GM12892 (cell line): ENCODE measurements at regions not wholly inside any gene's neighbourhood (a gene's known extent, or its start where the extent isn't known, plus 50 kb on each side); places are given as distances from the start of the nearest gene placed in this dataset.
"Not testable (repeated sequence)": the region's sequence is repeated elsewhere in the genome, so short reads cannot be mapped to it uniquely, and the experiment has no call there.

Experiments
- DNase-seq: peaks from one replicate; pipeline ENCODE4 v3.0.0; 2011; ENCODE audit not compliant: insufficient read length
- FAIRE-seq: peaks from 2 replicates; lab custom pipeline; 2011; peaks lifted over from hg19 to GRCh38; lab: Jason Lieb, UNC
- POLR2A ChIP-seq: IDR thresholded peaks from 2 replicates; pipeline ENCODE4 v1.6.1; 2011; ENCODE audit warnings: low read depth, low read length, control low read depth
- POLR2AphosphoS5 ChIP-seq: IDR thresholded peaks from 2 replicates; pipeline ENCODE4 v1.6.1; 2011; ENCODE audit warnings: low read depth, low read length, control low read depth
- TAF1 ChIP-seq: IDR thresholded peaks from 2 replicates; pipeline ENCODE4 v1.6.1; 2011; ENCODE audit warnings: low read depth, mild to moderate bottlenecking, control low read depth, low read length, borderline replicate concordance

DNA sequence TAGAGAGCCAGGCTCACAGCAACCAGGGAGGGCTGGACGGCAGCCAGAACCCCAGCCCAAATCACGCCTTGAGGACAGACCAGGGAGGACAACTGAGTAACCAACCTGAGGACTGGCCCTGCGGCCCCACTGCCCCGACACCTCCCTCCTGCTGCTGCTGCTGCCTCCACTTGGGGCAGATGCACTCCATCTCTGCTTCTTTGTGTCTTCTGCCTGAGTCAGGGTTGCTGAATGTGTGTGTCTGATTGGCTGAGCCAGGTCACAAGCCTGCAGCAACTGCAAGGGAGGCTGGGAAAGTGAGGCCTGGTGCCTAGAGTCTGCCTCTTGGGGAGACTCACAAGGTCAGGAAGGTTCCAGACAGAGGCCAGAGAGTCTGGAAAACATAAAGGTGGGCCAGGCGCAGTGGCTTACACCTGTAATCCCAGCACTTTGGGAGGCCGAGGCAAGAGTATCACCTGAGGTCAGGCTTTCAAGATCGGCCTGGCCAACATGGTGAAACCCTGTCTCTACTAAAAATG lies 83.4 kb downstream of the ZFP36L2 start:
- no peak for TF ChIP-seq TAF1
- TF ChIP-seq POLR2A = no peak
- TF ChIP-seq POLR2AphosphoS5 = no peak
- no peak for FAIRE-seq

DNA sequence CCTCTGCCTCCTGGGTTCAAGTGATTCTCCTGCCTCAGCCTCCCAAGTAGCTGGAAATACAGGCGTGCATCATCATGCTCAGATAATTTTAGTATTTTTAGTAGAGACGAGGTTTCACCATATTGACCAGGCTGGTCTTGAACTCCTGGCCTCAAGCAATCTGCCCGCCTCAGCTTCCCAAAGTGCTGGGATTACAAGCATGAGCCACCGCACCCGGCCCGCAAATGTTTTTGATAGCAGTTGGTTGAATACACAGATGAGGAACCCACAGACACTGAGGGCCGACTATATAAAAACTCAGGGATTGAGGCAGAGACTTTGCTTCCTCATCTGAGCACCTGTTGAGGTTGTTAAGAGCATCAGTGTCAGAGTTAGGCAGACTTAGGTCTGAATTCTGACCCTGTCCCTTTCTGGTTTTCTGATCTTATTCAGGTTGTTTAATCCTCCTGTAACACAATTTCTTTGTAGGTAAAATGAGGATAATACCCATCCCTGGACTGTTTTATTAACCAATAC lies 84.7 kb downstream of the ZFP36L2 start:
- not testable (repeated sequence) for FAIRE-seq, DNase-seq

More for the DNA sequence above, 83.4 kb downstream of the ZFP36L2 start:
- DNase-seq = no peak

DNA sequence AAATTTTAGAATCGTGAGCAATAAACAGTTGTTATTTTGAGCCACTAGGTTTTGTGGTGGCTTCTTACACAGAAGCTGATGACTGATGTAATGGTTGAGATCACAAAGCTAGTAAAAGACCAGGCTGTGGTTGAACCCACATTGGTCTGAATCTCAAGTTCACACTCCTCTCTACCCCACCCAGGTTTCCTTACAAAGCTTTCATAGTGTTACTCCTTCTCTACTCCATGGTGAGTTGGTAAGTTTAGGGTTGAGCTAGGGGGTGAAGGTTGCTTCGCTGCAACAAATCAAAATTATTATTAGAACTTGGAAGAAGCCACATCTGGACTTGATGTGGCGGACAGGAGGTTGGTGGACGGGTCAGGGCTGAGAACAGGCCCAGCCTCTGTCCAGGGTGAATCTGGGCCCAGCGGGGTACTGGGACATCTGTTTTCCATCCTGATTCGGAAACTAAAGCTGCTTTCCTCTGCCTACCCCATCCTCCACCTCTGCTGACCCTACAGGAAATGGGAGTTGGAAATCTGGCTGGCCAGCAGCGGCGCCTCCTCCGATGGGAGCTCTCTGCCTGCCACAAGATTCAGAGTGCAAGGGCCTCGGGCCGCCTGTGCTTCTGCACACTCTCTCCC lies 86.3 kb downstream of the ZFP36L2 start:
- no peak for FAIRE-seq

DNA sequence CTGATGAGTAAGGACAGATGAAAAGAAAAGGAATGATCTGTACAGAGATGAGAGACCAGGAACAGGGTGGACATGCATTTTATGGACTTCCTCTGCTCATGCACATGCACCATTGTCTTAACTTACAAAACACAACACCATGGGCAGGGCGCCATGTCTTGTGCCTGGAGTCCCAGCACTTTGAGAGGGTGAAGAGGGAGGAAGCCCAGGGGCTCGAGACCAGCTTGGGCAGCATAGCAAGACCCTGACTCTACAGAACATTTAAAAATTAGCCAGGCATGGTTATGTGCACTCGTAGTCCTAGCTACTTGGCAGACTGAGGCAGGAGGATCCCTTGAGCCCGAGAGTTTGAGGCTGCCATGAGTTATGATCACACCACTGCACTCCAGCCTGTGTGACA lies 86.9 kb downstream of the ZFP36L2 start:
- FAIRE-seq = no peak
- TF ChIP-seq POLR2AphosphoS5 (no peak), TAF1 (no peak), POLR2A (no peak)
- no peak for DNase-seq

More for the DNA sequence above, 86.3 kb downstream of the ZFP36L2 start:
- no peak for DNase-seq
- TF ChIP-seq TAF1 (no peak), POLR2AphosphoS5 (no peak), POLR2A (no peak)

DNA sequence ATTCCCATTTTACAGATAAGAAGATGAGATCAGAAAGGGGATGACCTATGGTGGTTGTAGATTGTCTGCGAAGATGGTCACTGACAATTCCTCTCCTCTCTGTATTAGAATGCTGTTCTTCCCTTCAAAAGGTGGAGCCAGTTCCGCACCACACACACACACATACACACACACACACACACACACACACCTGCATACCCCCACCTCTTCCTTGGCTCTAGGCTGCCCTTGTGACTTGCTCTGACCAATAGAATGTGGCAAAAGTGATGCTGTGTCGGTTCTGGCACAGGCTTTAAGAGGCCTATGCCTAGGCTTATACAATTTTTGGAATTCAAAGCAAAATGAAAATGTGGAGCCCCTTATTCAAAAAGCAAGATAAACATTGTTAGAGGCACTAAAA lies 88.0 kb downstream of the ZFP36L2 start:
- no peak for FAIRE-seq
- no peak for DNase-seq
- TF ChIP-seq POLR2AphosphoS5 (no peak), TAF1 (no peak), POLR2A (no peak)

DNA sequence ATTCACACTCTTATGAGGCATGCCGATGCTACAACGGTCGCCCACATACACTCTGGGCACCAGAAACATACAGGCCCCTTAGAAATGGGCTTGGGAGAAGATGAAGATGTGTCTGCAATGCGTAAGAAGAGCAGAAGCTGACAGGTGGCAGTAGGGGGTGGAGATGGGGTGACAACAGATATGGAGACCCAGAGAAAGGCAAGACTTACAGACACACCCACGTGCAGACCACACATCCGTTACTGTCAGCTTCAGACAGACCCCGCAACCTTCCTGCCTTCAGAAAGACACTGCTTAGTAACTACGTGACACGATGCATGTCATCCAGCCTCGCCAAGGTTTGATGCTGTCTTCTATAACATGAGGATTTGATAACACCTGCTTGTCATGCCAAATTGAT lies 89.5 kb downstream of the ZFP36L2 start:
- FAIRE-seq = no peak
- no peak for DNase-seq
- TF ChIP-seq POLR2A = no peak
- no peak for TF ChIP-seq TAF1
- TF ChIP-seq POLR2AphosphoS5 = no peak

DNA sequence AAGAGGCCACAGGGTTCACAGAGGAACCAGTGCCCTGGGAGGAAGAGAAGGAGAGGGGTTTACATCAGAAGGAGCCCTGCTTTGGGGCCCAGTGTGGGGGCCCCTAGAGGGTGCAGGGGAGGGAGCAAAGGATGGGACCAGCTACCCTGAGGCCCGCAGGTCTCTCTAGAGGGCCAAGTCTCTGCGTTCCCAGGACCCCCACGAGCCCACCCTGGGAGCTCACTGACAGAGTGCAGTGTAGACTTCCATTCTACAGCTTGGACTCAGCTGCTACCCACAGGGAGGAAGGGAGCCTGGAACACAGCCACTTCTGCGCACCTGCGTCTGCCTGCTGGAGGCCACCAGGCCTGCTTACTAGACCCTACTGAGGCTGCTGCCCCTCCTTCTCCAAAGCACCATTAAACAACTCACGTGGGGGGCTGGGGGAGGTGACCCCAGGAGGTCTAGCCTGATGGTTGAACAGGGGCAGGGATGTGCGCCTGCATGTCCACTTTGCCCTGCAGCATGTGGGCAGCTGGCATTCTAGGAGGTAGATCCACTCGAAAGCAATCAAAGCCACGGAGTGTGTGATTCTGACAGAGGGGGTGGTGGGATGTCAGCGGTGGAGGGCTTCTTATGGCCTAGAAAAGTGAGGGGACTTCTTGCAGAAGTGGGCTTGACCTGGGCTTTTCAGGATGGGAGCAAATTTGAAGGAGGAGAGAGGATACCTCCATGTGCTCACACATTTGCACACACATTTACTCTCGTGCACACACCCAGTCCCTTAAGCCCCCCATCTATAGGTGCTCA lies 90.2 kb downstream of the ZFP36L2 start:
- FAIRE-seq = no peak
- DNase-seq = no peak
- TF ChIP-seq TAF1 (no peak), POLR2A (no peak), POLR2AphosphoS5 (no peak)

DNA sequence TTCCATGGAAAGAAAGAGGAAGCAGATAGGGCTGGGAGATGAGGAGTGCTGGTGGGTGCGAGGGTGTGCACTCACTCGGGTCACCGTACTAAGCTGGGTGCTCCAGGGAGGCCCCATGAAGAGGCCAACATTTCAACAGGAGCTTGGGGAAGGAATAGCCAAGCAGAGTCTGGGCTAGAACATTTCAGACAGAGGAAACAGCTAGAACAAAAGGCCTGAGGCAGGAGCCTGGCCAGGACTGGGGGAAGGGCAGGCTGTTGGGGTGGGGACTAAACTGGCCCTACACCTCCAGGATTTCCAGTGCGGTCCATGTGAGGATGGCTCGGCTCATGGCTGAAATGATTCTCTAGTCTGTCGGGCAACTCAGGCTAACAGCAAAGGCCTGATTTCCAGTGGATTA lies 90.8 kb downstream of the ZFP36L2 start:
- DNase-seq (no peak), FAIRE-seq (no peak)
- no peak for TF ChIP-seq POLR2AphosphoS5
- TF ChIP-seq TAF1 = no peak
- no peak for TF ChIP-seq POLR2A

DNA sequence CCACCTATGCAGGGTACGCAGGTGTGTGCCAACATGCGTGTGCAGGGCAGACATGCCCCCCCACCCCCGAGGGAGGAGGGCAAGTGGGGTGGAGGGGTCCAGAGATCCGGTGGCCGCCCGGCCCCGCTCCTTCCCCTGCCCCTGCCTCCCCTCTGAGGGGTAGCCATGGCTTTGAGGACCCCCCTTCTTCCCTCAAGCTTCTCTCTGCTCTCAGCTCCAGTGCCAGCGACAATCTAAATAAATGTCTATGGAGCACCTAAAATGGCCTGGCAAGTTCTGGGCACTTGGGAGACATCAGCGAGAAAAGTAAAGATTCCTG lies 91.9 kb downstream of the ZFP36L2 start:
- FAIRE-seq = peak; percentile 38
- no peak for DNase-seq
- no peak for TF ChIP-seq TAF1
- TF ChIP-seq POLR2A = no peak

DNA sequence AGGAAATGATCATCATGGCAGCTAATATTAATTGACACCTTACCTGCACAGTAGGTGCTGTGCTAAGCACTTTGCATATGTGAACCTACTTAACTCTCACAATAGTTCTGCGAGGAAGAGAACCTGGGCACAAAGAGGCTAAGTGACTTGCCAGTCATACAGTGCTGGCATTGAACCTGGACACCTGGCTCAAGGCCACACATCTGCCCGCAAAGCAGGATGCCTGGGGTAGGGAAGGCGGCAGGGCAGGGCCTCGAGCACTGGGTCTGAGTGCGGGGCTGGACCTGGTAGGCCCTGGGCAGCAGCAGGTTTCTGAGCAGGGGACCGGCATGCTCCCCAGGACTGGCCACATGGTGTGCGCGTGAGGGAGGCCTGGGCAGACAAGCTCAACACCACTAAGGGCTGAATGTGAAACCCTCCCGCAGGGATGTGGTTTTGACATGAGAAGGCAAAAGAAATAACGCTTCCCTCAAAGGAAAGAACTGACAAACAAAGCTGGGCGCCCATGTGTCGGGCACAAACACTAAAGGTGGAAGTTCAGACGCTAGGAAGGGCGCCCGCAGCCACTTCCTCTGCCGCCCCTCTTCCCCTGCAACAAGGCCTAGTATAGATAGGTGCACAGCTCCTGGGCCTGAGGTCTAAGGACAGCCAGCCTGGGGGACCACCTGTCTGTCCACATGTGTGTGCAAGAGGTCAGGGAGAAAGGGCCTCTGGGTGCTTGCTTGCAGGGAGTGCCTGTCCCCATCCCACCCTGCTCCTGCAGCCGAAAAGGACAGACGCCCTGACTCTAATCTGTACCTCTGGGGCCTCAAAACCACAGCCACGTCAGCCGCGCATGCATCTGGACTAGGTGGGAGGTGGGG lies 92.5 kb downstream of the ZFP36L2 start:
- no peak for TF ChIP-seq POLR2A
- no peak for TF ChIP-seq TAF1
- no peak for TF ChIP-seq POLR2AphosphoS5
- FAIRE-seq (peak; percentile 36), DNase-seq (no peak)

DNA sequence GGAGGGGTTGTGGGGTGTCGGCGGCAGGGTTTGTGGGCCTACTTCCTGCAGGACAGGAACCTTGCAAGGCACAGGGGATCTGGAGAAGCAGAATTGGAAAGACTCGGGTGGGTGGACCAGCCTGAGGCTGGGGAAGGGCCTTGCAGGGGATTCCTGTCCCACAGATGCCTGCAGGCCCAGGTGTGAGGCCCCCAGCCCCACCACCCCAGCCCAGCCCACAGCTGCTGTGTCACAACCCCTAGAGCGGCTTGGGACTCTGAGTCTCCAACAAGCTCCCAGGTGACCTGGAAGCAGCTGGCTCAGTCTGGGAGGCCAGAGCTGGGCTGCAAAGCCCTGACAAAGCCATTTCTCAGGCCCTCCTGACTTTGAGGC lies 93.1 kb downstream of the ZFP36L2 start:
- DNase-seq (no peak), FAIRE-seq (no peak)
- no peak for TF ChIP-seq POLR2A
- TF ChIP-seq POLR2AphosphoS5 = no peak

DNA sequence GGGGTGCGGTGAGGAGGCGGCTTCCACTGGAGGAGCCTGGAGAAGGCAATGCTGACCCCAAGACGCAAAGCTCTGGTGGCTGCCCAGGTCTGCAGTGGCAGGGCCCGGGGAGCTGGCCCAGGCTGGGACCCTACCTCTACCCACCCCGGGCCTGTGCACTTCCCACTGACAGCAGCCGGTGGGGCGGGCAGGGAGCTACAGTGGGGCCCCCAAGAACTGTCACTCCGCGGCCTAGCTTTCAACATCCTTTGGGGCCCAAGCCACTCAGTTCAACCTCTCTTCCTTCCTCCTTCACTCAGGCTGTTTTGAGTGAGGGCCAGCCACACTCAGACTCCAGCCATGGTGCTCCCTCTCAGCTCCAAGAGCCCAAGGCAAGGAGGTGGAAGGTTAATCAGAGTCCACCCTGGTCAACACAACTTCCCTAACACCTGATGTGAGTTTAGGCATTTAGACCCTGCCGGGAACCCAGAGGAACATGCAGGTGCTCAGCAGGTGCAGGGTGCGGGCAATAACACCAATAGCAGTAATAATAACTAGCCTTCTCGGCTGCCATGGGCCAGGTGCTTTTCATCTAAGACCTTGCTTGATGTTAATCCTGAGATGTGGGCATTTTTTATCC lies 93.6 kb downstream of the ZFP36L2 start:
- FAIRE-seq (no peak), DNase-seq (no peak)
- TF ChIP-seq TAF1 (no peak), POLR2AphosphoS5 (no peak), POLR2A (no peak)
